Duodenal mucosa (tissue), 2 donors: ENCODE measurements at regions not wholly inside any gene's neighbourhood (a gene's known extent, or its start where the extent isn't known, plus 50 kb on each side); places are given as distances from the start of the nearest gene placed in this dataset.

Experiments
- H3K27ac ChIP-seq: one replicate; pipeline ENCODE4 v1.7.0; 2013; ENCODE audit warnings: low read depth, low read length
- H3K27me3 ChIP-seq, 2 donors: one replicate each; pipeline ENCODE4 v1.7.0; 2013; ENCODE audit warnings: low read length in 2 of 2, control low read depth in 1 of 2; ENCODE audit not compliant: insufficient read depth in 2 of 2, control insufficient read depth in 1 of 2
- H3K36me3 ChIP-seq, 2 donors: one replicate each; pipeline ENCODE4 v1.7.0; 2013; ENCODE audit warnings: low read length in 2 of 2, control low read depth in 1 of 2; ENCODE audit not compliant: insufficient read depth in 2 of 2, control insufficient read depth in 1 of 2
- H3K4me1 ChIP-seq, 2 donors: one replicate each; pipeline ENCODE4 v1.7.0; 2013; ENCODE audit warnings: low read length in 2 of 2, control low read depth in 1 of 2; ENCODE audit not compliant: insufficient read depth in 2 of 2, control insufficient read depth in 1 of 2
- H3K4me3 ChIP-seq, 2 donors: one replicate each; pipeline ENCODE4 v1.7.0; 2013; ENCODE audit warnings: low read length in 2 of 2, low read depth in 1 of 2
- H3K9ac ChIP-seq, 2 donors: one replicate each; pipeline ENCODE4 v1.7.0; 2013; ENCODE audit warnings: low read length in 2 of 2, low read depth in 1 of 2
- H3K9me3 ChIP-seq, 2 donors: one replicate each; pipeline ENCODE4 v1.7.0; 2013; ENCODE audit warnings: low read length in 2 of 2, control low read depth in 1 of 2; ENCODE audit not compliant: control insufficient read depth in 1 of 2

DNA sequence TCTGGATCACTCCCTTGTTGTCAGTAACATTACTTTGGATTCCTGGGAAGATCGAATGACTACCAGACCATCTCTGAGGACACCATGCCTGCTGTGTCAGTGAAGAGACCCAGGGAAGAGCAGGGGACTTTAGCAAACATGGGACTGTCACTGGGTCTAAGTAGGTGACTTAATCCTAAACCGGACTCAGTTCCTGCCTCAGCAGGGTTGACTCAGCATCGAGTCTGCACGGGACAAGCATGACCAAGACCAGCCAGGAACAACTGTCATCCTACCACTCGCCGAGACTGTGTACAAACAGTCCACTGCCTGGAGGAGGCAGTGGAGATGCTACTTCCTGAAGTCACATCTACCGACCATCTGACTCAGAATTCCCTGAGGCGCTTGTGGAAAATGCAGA is 53.2 kb upstream of the RAB4A start:
- Histone ChIP-seq H3K9ac (no peak overlapping the region), H3K36me3 (no peaks in the 10 kb centered on the region), H3K4me1 (peaks cover 11 to 13% of the 10 kb centered on the region in 2 donors), H3K4me3 (no peak overlapping the region), H3K9me3 (no peaks in the 10 kb centered on the region), H3K27ac (no peak overlapping the region), H3K27me3 (no peaks in the 10 kb centered on the region)

DNA sequence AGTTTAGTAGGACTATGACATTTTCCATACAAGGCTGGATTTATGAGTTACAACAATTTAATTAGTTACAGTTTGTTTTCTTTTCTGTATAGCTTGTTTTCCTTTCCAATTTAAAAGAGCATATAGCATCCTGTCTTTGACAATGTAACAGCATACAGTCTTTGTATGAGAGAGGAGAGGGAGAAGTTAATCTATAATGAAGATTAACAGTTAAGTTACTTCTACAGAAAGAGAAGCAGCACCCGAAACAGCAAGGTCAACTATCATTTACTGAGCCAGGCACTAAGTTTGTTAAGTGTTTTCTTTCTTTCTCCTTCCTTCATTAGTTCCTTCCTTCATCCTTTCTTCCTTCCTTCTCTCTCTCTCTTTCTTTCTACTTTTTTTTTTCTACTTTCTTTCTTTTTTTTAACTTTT is 52.3 kb upstream of the RAB4A start:
- Histone ChIP-seq H3K9ac (no peak overlapping the region), H3K27me3 (no peaks in the 10 kb centered on the region), H3K4me3 (no peak overlapping the region), H3K4me1 (peaks cover 14 to 19% of the 10 kb centered on the region in 2 donors), H3K9me3 (no peaks in the 10 kb centered on the region), H3K36me3 (no peaks in the 10 kb centered on the region), H3K27ac (no peak overlapping the region)

DNA sequence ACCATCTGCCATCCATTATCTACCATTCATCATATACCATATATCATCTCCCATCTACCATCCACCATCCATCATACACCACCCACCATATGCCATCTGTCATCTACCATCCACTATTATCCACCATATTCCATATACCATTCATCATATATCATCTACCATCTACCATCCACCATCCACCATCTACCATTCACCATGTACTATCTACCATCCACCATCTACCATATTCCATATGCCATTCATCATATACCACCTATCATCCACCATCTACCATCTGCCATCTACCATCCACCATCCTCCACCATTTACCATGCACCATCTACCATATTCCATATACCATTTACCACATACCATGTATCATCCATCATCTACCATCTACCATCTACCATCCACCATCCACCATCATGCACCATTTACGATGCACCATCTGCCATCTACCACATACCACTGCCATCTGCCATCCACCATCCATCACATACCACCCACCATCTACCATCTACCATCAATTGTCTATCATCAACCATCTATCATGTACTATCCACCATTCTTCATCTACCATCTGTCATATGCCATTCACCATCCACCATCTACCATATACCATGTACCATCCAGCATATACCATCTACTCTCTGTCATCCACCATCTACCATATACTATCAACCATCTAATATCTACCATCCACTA is 50.6 kb upstream of the RAB4A start:
- H3K27me3 ChIP-seq, result no peaks in the 10 kb centered on the region
- H3K9me3 ChIP-seq, result no peaks in the 10 kb centered on the region
- no peak overlapping the region for H3K27ac ChIP-seq
- H3K4me3 ChIP-seq, result no peak overlapping the region
- H3K9ac ChIP-seq, result no peak overlapping the region
- no peaks in the 10 kb centered on the region for H3K36me3 ChIP-seq
- H3K4me1 ChIP-seq, result peaks cover 31 to 36% of the 10 kb centered on the region in 2 donors

DNA sequence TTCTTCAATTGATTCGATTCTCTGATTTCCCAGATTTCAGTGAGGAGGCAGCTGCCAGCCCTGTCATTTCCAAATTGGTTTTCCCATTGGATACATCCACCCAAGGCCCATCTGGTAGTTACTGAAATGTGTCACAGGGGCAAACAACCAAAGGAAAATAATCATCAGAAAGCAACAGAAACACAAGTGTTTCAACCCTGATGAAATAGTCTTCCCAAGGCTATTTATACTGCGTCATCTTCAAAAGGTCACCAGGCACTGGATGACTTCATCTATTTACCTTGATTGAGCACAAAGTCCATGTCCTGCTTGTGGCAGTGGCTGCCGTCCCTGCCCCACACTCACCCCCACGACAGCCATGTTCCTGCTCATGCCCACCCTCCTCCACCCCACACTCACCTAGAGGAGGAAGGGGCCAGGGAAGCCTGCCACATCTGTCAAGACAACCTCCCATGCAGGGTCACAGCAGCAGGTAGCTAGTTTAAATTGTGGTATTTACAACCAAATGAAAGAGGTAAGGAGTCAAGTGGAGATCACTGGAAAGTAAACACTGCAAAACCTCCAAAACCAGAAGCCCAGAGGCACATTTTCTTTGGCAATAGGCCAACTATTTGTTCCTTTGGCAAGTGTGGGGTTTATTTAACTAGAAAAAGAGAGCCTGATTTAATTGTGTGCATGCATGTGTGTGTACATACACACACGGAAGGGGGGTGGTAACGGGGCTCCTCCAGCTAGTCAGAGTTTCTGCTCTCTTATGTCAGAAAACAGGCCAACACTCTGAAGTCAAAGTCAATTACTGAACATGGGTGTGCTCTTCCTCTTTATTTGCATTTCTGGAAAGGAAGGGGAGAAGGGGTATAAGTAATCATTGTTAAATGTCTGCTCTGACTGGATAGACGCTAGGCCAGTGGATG is 49.5 kb upstream of the RAB4A start:
- Histone ChIP-seq H3K36me3 (no peaks in the 10 kb centered on the region), H3K9ac (peak overlapping the region; percentile 46 to 50), H3K9me3 (no peaks in the 10 kb centered on the region), H3K4me1 (peaks cover 31 to 40% of the 10 kb centered on the region in 2 donors), H3K4me3 (no peak overlapping the region), H3K27ac (peak overlapping the region; percentile 78), H3K27me3 (no peaks in the 10 kb centered on the region)
